H1 (cell line): ENCODE measurements at regions not wholly inside any gene's neighbourhood (a gene's known extent, or its start where the extent isn't known, plus 50 kb on each side); places are given as distances from the start of the nearest gene placed in this dataset.

Experiments
- CTCF ChIA-PET: fragments of 300-600 bp; sonication (Branson Sonifier 250); formaldehyde crosslinking; loops from one replicate; lab custom pipeline; 2021; ENCODE audit not compliant: partially characterized antibody; lab: Charles Lee
- POLR2A ChIA-PET: fragments of 300-600 bp; sonication (Branson Sonifier 250); formaldehyde crosslinking; loops from one replicate; lab custom pipeline; 2021; ENCODE audit warnings: inconsistent platforms; ENCODE audit not compliant: partially characterized antibody; lab: Charles Lee
- DNase-seq, 2 experiments: peaks; one replicate each; pipeline versions ENCODE4 v3.0.0 to v3.0.0-alpha.2; 2010 to 2022; ENCODE audit warnings: low spot score in 2 of 2, low read depth in 1 of 2, mixed read lengths in 1 of 2
- FAIRE-seq: peaks from 2 replicates; lab custom pipeline; 2011; peaks lifted over from hg19 to GRCh38; lab: Jason Lieb, UNC
- H2AFZ ChIP-seq: 2 replicates; pipeline ENCODE4 v1.8.1; 2012; ENCODE audit warnings: low read length, inconsistent platforms
- H2AK5ac ChIP-seq: 2 replicates; pipeline ENCODE4 v1.6.1; 2013; ENCODE audit warnings: low read depth, low read length
- H2BK120ac ChIP-seq: replicated peaks from 2 replicates; pipeline ENCODE3; 2013; ENCODE audit warnings: low read depth, low read length, inconsistent platforms
- H2BK12ac ChIP-seq: 2 replicates; pipeline ENCODE4 v1.6.1; 2013; ENCODE audit warnings: low read depth, low read length
- H2BK15ac ChIP-seq: 2 replicates; pipeline ENCODE4 v1.6.1; 2013; ENCODE audit warnings: low read length
- H2BK20ac ChIP-seq: 2 replicates; pipeline ENCODE4 v1.6.1; 2013; ENCODE audit warnings: low read length
- H2BK5ac ChIP-seq: 2 replicates; pipeline ENCODE4 v1.6.1; 2013; ENCODE audit warnings: low read depth, low read length
- H3K14ac ChIP-seq: 2 replicates; pipeline ENCODE4 v1.6.1; 2013; ENCODE audit warnings: inconsistent platforms; ENCODE audit not compliant: insufficient read length
- H3K18ac ChIP-seq: 2 replicates; pipeline ENCODE4 v1.6.1; 2013; ENCODE audit warnings: low read length; ENCODE audit errors: extremely low read depth
- H3K23ac ChIP-seq: 2 replicates; pipeline ENCODE4 v1.6.1; 2013; ENCODE audit warnings: inconsistent platforms; ENCODE audit not compliant: insufficient read length
- H3K23me2 ChIP-seq: 2 replicates; pipeline ENCODE4 v1.6.1; 2013; ENCODE audit warnings: low read depth, low read length
- H3K27ac ChIP-seq: 2 replicates; pipeline ENCODE4 v1.6.1; 2011; ENCODE audit warnings: low read depth, low read length, inconsistent platforms
- H3K27me3 ChIP-seq, 4 experiments: replicated peaks in 1 of 4; 1 replicate in 1 of 4; 2 replicates in 3 of 4; pipeline versions ENCODE4 v1.6.1 to v1.8.1; 2011 to 2013; ENCODE audit warnings: low read length in 3 of 4, mild to moderate bottlenecking in 3 of 4, inconsistent platforms in 2 of 4, mixed read lengths in 2 of 4, moderate library complexity in 1 of 4; ENCODE audit not compliant: control insufficient read depth in 3 of 4, insufficient read depth in 3 of 4; ENCODE audit errors: extremely low read depth in 1 of 4
- H3K36me3 ChIP-seq, 4 experiments: 2 replicates each; pipeline versions ENCODE4 v1.6.1 to v1.8.1; 2011 to 2013; ENCODE audit warnings: mild to moderate bottlenecking in 4 of 4, low read length in 3 of 4, moderate library complexity in 2 of 4, control low read depth in 1 of 4, inconsistent platforms in 1 of 4; ENCODE audit not compliant: insufficient read depth in 4 of 4, control insufficient read depth in 2 of 4
- H3K4ac ChIP-seq: replicated peaks from 2 replicates; pipeline ENCODE3; 2013; ENCODE audit warnings: low read length, low read depth, mixed read lengths, inconsistent platforms; ENCODE audit not compliant: insufficient read length
- H3K4me1 ChIP-seq, 4 experiments: replicated peaks in 1 of 4; 1 replicate in 1 of 4; 2 replicates in 3 of 4; pipeline versions ENCODE4 v1.6.1 to v1.8.1; 2011 to 2013; ENCODE audit warnings: low read length in 3 of 4, inconsistent platforms in 2 of 4, mixed read lengths in 1 of 4; ENCODE audit not compliant: insufficient read depth in 4 of 4, control insufficient read depth in 3 of 4
- H3K4me2 ChIP-seq, 2 experiments: 2 replicates each; pipeline versions ENCODE4 v1.6.1 to v1.8.1; 2011 to 2013; ENCODE audit warnings: low read depth in 2 of 2, low read length in 2 of 2, control low read depth in 1 of 2, inconsistent platforms in 1 of 2, mild to moderate bottlenecking in 1 of 2; ENCODE audit not compliant: insufficient read depth in 1 of 2
- H3K4me3 ChIP-seq, 4 experiments: fragments of 200-600, 300-600 bp in 1 of 4; sonication (generic), shearing (Covaris generic), sonication (Bioruptor Twin) in 1 of 4; 2 replicates each; pipeline versions ENCODE4 v1.5.1 to v1.8.1; 2011 to 2016; ENCODE audit warnings: low read length in 4 of 4, low read depth in 3 of 4, control low read depth in 2 of 4, inconsistent platforms in 2 of 4, mild to moderate bottlenecking in 2 of 4, mixed read lengths in 1 of 4, moderate library complexity in 1 of 4; ENCODE audit not compliant: insufficient read depth in 2 of 4; ENCODE audit errors: extremely low read depth in 1 of 4
- H3K56ac ChIP-seq: replicated peaks from 2 replicates; pipeline ENCODE3; 2013; ENCODE audit warnings: low read depth, mild to moderate bottlenecking, mixed read lengths, low read length, inconsistent platforms; ENCODE audit not compliant: insufficient read length
- H3K79me1 ChIP-seq: 2 replicates; pipeline ENCODE4 v1.6.1; 2013; ENCODE audit warnings: low read depth, low read length, control low read depth
- H3K79me2 ChIP-seq, 2 experiments: 2 replicates each; pipeline versions ENCODE4 v1.6.1 to v1.8.1; 2012 to 2013; ENCODE audit warnings: low read length in 2 of 2, mild to moderate bottlenecking in 2 of 2, inconsistent platforms in 1 of 2; ENCODE audit not compliant: insufficient read depth in 2 of 2, control insufficient read depth in 1 of 2
- H3K9ac ChIP-seq, 4 experiments: replicated peaks in 1 of 4; 1 replicate in 1 of 4; 2 replicates in 3 of 4; pipeline versions ENCODE4 v1.6.1 to v1.8.1; 2011 to 2013; ENCODE audit warnings: low read depth in 3 of 4, low read length in 3 of 4, control low read depth in 2 of 4, mild to moderate bottlenecking in 2 of 4, moderate library complexity in 2 of 4, inconsistent platforms in 1 of 4; ENCODE audit errors: extremely low read depth in 1 of 4
- H3K9me3 ChIP-seq, 2 experiments: 2 replicates each; pipeline versions ENCODE4 v1.6.1 to v1.8.1; 2012 to 2013; ENCODE audit warnings: mild to moderate bottlenecking in 2 of 2, moderate library complexity in 2 of 2, control low read depth in 1 of 2, inconsistent platforms in 1 of 2, low read depth in 1 of 2, low read length in 1 of 2, mixed read lengths in 1 of 2; ENCODE audit not compliant: insufficient read depth in 2 of 2
- H4K20me1 ChIP-seq, 2 experiments: replicated peaks in 1 of 2; 2 replicates each; pipeline versions ENCODE3 to v1.8.1; 2011 to 2013; ENCODE audit warnings: inconsistent platforms in 2 of 2, low read length in 2 of 2, mild to moderate bottlenecking in 1 of 2; ENCODE audit not compliant: insufficient read depth in 2 of 2, control insufficient read depth in 1 of 2
- H4K5ac ChIP-seq: 2 replicates; pipeline ENCODE4 v1.6.1; 2013; ENCODE audit warnings: low read length, low read depth, mixed read lengths, inconsistent platforms; ENCODE audit not compliant: insufficient read length
- H4K8ac ChIP-seq: 2 replicates; pipeline ENCODE4 v1.8.0; 2013; ENCODE audit warnings: mild to moderate bottlenecking, moderate library complexity, low read length, inconsistent platforms; ENCODE audit not compliant: insufficient read depth; ENCODE audit errors: extremely low read depth
- H4K91ac ChIP-seq: replicated peaks from 2 replicates; pipeline ENCODE3; 2013; ENCODE audit warnings: low read length, mixed read lengths, inconsistent platforms; ENCODE audit not compliant: insufficient read length
- SIRT6 ChIP-seq: IDR thresholded peaks from one replicate; pipeline ENCODE4 v1.7.1; 2012; ENCODE audit warnings: low read length, inconsistent platforms
- TAF1 ChIP-seq: IDR thresholded peaks from 2 replicates; pipeline ENCODE4 v1.6.1; 2011; ENCODE audit warnings: mild to moderate bottlenecking, low read depth, low read length
- TEAD4 ChIP-seq: IDR thresholded peaks from 2 replicates; pipeline ENCODE4 v1.6.1; 2012; ENCODE audit warnings: low read depth, low read length, inconsistent platforms, mixed read lengths
- WGBS, 2 experiments: shearing (Covaris generic) in 1 of 2; methylation state at CpG; one replicate each; pipeline versions ENCODE4 v1.1.6 to v1.1.7; 2013 to 2015; ENCODE audit warnings: low lambda C conversion rate in 2 of 2, mixed read lengths in 2 of 2, inconsistent platforms in 1 of 2, low coverage in 1 of 2, missing lambda C conversion rate in 1 of 2; ENCODE audit not compliant: insufficient replicate concordance in 2 of 2, insufficient coverage in 1 of 2, insufficient read length in 1 of 2; ENCODE audit errors: extremely low coverage in 1 of 2, missing lambda C conversion rate in 1 of 2; 5-methylcytosine and 5-hydroxymethylcytosine counted together

DNA sequence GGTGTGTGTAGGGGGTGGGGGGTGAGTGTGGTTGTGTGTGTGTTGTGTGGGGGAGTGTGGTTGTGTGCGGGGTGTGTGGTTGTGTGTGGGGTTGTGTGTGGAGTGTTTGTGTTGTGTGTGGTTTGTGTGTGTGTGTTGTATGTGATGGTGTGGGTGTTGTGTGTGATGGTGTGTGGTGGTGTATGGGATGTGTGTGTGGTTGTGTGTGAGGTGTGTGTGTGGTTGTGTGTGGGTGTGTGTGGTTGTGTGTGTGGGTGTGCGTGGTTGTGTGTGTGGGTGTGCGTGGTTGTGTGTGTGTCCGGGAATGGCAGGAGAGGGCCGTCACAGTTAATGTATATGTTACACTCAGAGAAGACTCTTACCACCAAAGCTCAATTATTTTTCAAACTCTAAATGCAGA, 79.8 kb downstream of the TBXT start:
- Histone ChIP-seq H4K8ac (no peak overlapping the region), H3K4me1 (no peaks in the 10 kb centered on the region), H2AFZ (no peak overlapping the region), H3K9ac (no peak overlapping the region; a peak in 1 of 7 replicates), H2BK5ac (no peak overlapping the region), H4K91ac (no peak overlapping the region), H3K4me2 (no peak overlapping the region), H3K14ac (no peak overlapping the region), H3K79me1 (no peaks in the 10 kb centered on the region), H3K4me3 (no peak overlapping the region), H3K23ac (no peak overlapping the region), H3K9me3 (no peaks in the 10 kb centered on the region), H2BK12ac (no peak overlapping the region), H3K79me2 (no peaks in the 10 kb centered on the region), H3K27ac (no peak overlapping the region), H2AK5ac (no peak overlapping the region), H3K23me2 (peaks cover 3% of the 10 kb centered on the region; the same call in 1 of the 2 replicates), H3K56ac (peak overlapping the region; percentile 77), H3K36me3 (no peaks in the 10 kb centered on the region), H3K18ac (no peak overlapping the region), H2BK120ac (no peak overlapping the region), H3K27me3 (peaks cover 0 to 4% (median 0%) of the 10 kb centered on the region in 4 experiments; a peak in 1 of 7 replicates), H4K5ac (no peak overlapping the region), H2BK20ac (no peak overlapping the region), H4K20me1 (peaks cover 0 to 3% of the 10 kb centered on the region in 2 experiments), H2BK15ac (no peak overlapping the region), H3K4ac (no peak overlapping the region)
- DNase-seq (no peak), FAIRE-seq (no peak)
- TF ChIP-seq TEAD4 (no peak), TAF1 (no peak), SIRT6 (no peak)
- ChIA-PET CTCF (interaction anchor here (0.9 to 4.7 kb wide), 7 partner anchors 9 to 459 kb away, joined by 3 to 24 read pairs (median 14); no protein-coding TSS in a partner anchor), POLR2A (no interaction called here)
- 78% methylated on average over 5 of the region's 5 CpGs; no CpG with 5 or more reads in 1 of the 2 experiments for WGBS, 2 experiments
